Right lobe of liver (tissue), 6 donors: ENCODE measurements at regions not wholly inside any gene's neighbourhood (a gene's known extent, or its start where the extent isn't known, plus 50 kb on each side); places are given as distances from the start of the nearest gene placed in this dataset.
A peak's percentile ranks its signal among the peaks of the same experiment; 100 is the strongest.

Experiments used
- ATAC-seq, 4 donors: fragments of 200-7000 bp; cut with Tn5 transposase; one replicate each; pipeline ENCODE4 v1.9.1; 2020; ENCODE audit warnings: mild to moderate bottlenecking in 4 of 4, moderate library complexity in 4 of 4
- DNase-seq, 3 donors: peaks; one replicate each; pipeline ENCODE4 v3.0.0-alpha.2; 2020
- H3K27ac ChIP-seq, 3 donors: fragments of 200-600 bp; one replicate each; pipeline ENCODE4 v1.8.0; 2022
- H3K27me3 ChIP-seq, 2 donors: fragments of 200-600 bp; one replicate each; pipeline ENCODE4 v1.8.0; 2022
- H3K36me3 ChIP-seq, 4 donors: fragments of 200-600 bp; sonication (generic) in 1 of 4; one replicate each; pipeline versions ENCODE4 v1.5.1 to v1.8.0; 2017 to 2022; ENCODE audit warnings: control low read depth in 1 of 4
- H3K4me1 ChIP-seq, 4 donors: fragments of 200-600 bp; sonication (generic) in 1 of 4; one replicate each; pipeline versions ENCODE4 v1.5.1 to v1.8.0; 2017 to 2022; ENCODE audit warnings: control low read depth in 1 of 4
- H3K4me3 ChIP-seq, 3 donors: fragments of 200-600 bp; one replicate each; pipeline ENCODE4 v1.8.0; 2022
- H3K9me3 ChIP-seq, 4 donors: fragments of 200-600 bp; sonication (generic) in 1 of 4; one replicate each; pipeline versions ENCODE4 v1.5.1 to v1.8.0; 2017 to 2022; ENCODE audit warnings: control low read depth in 1 of 4
- POLR2A ChIP-seq: fragments of 450-650 bp; IDR thresholded peaks from one replicate; pipeline ENCODE4 v1.6.1; 2017; ENCODE audit warnings: antibody characterized with exemption, mild to moderate bottlenecking
- whole genome bisulfite sequencing: methylation state at CpG from one replicate; pipeline ENCODE4 v1.1.6; 2018; ENCODE audit warnings: low coverage, low lambda C conversion rate; ENCODE audit not compliant: insufficient coverage; ENCODE audit errors: missing lambda C conversion rate; 5-methylcytosine and 5-hydroxymethylcytosine counted together
- intact Hi-C, 2 donors: fragments of 100-400 bp; cut with DNase I; formaldehyde crosslinking; loops; one replicate each; pipeline versions ENCODE4 v1.11.2 to v1.14.1; 2022
- TF ChIP-seq, protein P1 (sequence below), 4 donors: fragments of 200-600 bp in 3 of 4; fragments of 450-650 bp in 1 of 4; IDR thresholded peaks; one replicate each; pipeline versions ENCODE4 v1.5.1 to v1.8.0; 2016 to 2022; ENCODE audit warnings: antibody characterized with exemption in 4 of 4, mild to moderate bottlenecking in 2 of 4
- donor health status: DM: no; HTN: yes; CAD: no.
- donor health status: DM: no; HTN: no; CAD: no.
- donor health status: DM: no; HTN: no; CAD: no.
- donor health status: DM: no; HTN: yes; CAD: no.
- donor health status: DM: no; HTN: yes; CAD: no.

DNA sequence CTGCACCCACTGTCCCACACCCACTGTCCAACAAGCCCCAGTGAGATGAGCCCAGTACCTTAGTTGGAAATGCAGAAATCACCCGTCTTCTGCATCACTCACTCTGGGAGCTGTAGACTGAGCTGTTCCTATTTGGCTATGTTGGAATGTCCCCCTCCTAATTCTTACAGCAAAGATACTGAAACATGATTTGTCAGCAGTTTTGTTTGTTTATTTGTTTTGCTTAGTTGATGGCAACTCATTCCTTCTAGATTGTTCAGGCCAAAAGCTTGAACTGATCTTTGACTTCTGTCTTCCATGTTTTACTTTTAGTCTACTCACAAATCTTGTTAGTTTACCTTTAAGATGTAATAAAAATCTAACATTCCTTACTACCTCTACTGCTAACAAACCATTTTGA lies 233.6 kb upstream of the MIS18BP1 start:
- intact Hi-C loops: no loop called here
- TF ChIP-seq POLR2A: no peak
- TF ChIP-seq, protein P1, sequence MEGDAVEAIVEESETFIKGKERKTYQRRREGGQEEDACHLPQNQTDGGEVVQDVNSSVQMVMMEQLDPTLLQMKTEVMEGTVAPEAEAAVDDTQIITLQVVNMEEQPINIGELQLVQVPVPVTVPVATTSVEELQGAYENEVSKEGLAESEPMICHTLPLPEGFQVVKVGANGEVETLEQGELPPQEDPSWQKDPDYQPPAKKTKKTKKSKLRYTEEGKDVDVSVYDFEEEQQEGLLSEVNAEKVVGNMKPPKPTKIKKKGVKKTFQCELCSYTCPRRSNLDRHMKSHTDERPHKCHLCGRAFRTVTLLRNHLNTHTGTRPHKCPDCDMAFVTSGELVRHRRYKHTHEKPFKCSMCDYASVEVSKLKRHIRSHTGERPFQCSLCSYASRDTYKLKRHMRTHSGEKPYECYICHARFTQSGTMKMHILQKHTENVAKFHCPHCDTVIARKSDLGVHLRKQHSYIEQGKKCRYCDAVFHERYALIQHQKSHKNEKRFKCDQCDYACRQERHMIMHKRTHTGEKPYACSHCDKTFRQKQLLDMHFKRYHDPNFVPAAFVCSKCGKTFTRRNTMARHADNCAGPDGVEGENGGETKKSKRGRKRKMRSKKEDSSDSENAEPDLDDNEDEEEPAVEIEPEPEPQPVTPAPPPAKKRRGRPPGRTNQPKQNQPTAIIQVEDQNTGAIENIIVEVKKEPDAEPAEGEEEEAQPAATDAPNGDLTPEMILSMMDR (IDR thresholded peaks at IDR 0.05): no peak
- H3K27me3 ChIP-seq: no peaks in the 10 kb centered on the region
- H3K27ac ChIP-seq: no peak overlapping the region
- H3K4me1 ChIP-seq: no peaks in the 10 kb centered on the region
- H3K9me3 ChIP-seq: no peaks in the 10 kb centered on the region
- WGBS: 86% methylated on average over 1 of the region's 1 CpG
- H3K36me3 ChIP-seq: no peaks in the 10 kb centered on the region
- no peak overlapping the region for H3K4me3 ChIP-seq
- DNase-seq (no peak), ATAC-seq (no peak)

DNA sequence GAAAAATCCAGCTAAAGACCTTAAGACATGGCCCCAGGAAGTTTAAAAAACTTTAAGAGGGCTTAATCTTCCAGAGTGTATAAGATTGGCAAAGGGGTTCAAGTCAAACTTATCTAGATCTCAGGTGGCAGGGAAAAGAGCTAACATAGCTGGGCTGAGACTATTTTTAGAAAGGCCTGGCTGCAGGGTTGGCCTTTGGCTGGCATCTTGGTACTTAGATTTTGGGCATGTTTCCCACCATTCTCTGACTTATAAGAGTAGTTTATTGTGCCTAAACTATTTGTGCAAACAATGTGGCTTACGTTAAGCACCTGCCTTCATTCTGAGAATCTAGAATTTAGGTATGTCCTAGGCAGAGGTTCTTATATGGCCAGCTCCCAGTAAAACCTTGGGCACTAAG lies 214.0 kb upstream of the MIS18BP1 start:
- 33% methylated on average over 1 of the region's 1 CpG for WGBS
- no peaks in the 10 kb centered on the region for H3K27me3 ChIP-seq
- ATAC-seq (no peak), DNase-seq (no peak)
- no peaks in the 10 kb centered on the region for H3K4me1 ChIP-seq
- TF ChIP-seq POLR2A: no peak
- TF ChIP-seq, protein P1 (IDR thresholded peaks at IDR 0.05): no peak
- H3K4me3 ChIP-seq: no peak overlapping the region
- no peaks in the 10 kb centered on the region for H3K9me3 ChIP-seq
- intact Hi-C loops: no loop called here
- no peaks in the 10 kb centered on the region for H3K36me3 ChIP-seq
- no peak overlapping the region for H3K27ac ChIP-seq

DNA sequence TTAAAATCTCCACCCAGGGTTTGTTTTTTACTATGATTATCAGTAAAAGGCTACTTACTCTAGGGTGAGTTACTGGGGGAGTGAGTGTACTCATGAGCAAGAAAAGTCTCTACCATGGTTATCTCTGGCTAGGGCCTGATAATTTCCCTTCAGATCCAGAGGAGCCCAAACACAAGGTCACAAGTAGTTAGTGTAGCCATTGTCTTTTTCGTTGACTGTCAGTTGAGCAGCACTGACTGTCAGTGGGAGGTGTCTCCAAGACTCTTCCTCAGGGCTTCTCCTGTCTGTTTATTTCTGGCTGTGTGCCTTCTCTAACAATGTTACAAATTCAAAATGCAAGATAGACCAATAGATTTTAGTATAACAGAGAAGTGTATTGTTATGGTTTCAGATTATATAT lies 181.2 kb upstream of the MIS18BP1 start:
- intact Hi-C loops: loop anchor here in 1 of 2 donors (10.0 kb wide), 1 partner anchor 101 kb away; no protein-coding TSS in a partner anchor
- Histone ChIP-seq H3K27me3 (no peaks in the 10 kb centered on the region), H3K27ac (no peak overlapping the region), H3K4me1 (no peaks in the 10 kb centered on the region), H3K36me3 (no peaks in the 10 kb centered on the region), H3K4me3 (no peak overlapping the region), H3K9me3 (no peaks in the 10 kb centered on the region)
- ATAC-seq (no peak), DNase-seq (no peak)
- 17% methylated on average over 1 of the region's 1 CpG for WGBS
- TF ChIP-seq, protein P1 (IDR thresholded peaks at IDR 0.05): no peak
- no peak for TF ChIP-seq POLR2A

DNA sequence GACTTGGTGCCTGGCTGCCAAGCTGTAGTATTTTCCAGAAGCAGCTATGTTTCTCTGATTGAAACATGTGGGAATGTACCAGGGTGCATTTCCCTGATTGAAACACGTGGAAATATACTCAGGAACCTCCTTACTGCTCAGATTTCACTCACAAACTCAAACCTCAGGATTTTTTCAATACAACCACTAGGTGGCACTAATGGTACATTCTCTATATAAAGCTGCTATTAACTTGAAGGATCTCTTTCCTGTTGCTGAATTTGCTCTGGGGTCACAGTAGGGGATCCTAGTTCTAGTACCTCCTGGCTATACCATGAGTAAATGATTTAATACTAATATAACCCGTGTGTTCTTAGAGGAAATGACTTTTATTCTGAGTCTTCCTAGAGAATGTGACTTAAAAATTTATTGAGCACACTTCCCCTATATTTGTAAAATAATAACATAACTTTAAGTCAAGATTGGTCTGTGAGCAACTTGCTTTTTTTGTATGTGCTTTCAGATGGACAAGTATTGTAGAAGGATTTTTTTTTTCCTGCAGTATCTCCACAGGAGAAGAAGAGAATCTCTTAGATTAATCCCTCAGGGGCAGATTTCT lies 173.8 kb upstream of the MIS18BP1 start:
- 0% methylated on average over 2 of the region's 2 CpGs for WGBS
- Histone ChIP-seq H3K36me3 (no peaks in the 10 kb centered on the region), H3K4me3 (no peak overlapping the region), H3K27me3 (no peaks in the 10 kb centered on the region), H3K4me1 (no peaks in the 10 kb centered on the region), H3K27ac (no peak overlapping the region), H3K9me3 (no peaks in the 10 kb centered on the region)
- TF ChIP-seq, protein P1 (IDR thresholded peaks at IDR 0.05): peak; percentile 62 to 73 (median 68)
- TF ChIP-seq POLR2A: no peak
- DNase-seq (no peak), ATAC-seq (peak; percentile 76 to 86 (median 84))
- intact Hi-C loops: loop anchor here in 1 of 2 donors (10.0 kb wide), 1 partner anchor 98 kb away; no protein-coding TSS in a partner anchor

DNA sequence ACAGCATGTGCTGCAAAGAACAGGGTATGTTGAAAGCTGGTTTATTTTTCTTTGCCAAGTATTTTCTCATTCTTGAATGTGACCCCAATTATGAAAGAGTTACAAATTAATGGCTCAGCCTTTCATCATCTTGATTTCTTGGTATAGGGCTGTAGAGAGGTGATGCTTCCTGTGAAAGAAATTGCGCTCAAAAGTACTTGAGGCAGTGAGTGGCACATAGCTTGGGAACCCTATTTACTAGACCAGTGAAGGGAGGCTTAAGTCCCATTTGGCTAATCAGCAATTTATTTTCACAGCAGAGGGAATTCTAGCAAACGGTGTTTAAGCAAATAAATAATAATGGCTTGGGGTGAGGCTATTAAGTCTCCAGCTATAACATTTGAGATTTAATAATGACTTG lies 153.9 kb upstream of the MIS18BP1 start:
- TF ChIP-seq POLR2A: no peak
- TF ChIP-seq, protein P1 (IDR thresholded peaks at IDR 0.05): no peak
- ATAC-seq (no peak), DNase-seq (no peak)
- Histone ChIP-seq H3K4me1 (no peaks in the 10 kb centered on the region), H3K9me3 (no peaks in the 10 kb centered on the region), H3K27me3 (no peaks in the 10 kb centered on the region), H3K27ac (no peak overlapping the region), H3K36me3 (no peaks in the 10 kb centered on the region), H3K4me3 (no peak overlapping the region)
- intact Hi-C loops: no loop called here
- WGBS: 74% methylated on average over 2 of the region's 2 CpGs
